ENCODE measurements at regions not wholly inside any gene's neighbourhood (a gene's known extent, or its start where the extent isn't known, plus 50 kb on each side); places are given as distances from the start of the nearest gene placed in this dataset.

GRCh38 chr17:74049167-74049966, 154.1 kb upstream of the RPL38 start:
- DNase-seq (ENCODE audit: low read depth in 2 of 2): no peak

DNA sequence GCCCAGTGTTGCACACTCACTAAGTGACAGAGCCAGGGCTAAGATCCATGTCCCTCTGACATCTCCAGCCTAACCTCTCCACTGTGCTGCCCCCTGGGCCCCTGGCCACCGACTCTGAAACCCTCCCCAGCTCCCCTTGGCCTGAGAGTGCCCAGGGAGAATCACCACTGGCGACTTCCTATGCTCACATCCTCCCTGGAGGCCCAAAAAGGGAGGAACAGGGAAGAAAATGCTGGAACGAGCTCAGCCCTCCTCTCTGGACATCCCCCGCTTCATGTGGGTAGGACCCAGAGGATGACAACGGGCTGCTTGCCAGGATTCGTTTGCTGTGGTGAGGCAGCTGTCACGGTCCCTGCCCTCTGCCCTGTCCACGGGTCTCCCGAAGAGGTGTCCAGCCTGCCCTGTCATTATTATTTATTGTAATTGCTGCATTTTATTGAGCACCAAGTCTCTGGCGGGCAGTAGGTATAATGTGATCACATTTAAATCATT, 153.5 kb upstream of the RPL38 start:
- DNase-seq (ENCODE audit: low read depth in 2 of 2): no peak

DNA sequence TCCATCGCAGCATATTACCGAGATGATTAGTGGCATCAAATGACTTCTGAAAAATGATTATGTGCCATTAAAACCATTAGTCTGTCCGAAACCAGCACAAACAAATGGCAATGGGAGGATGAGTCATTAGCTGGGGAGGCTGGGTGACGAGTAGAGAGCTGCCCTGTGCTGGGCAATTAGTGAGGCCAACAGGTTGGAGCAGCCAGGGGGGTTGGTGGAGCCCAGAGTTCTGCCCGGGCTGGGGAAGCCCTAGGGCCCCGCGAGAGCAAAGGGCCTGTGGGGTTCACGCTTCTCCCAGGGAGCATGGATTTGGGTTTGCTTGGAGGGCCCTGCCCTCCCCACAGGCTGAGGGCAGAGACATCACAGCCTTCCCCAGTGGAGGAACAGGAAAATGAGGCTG, 152.1 kb upstream of the RPL38 start:
- no peak for DNase-seq (ENCODE audit: low read depth in 2 of 2)

GRCh38 chr17:74052993-74053711, 150.3 kb upstream of the RPL38 start:
- DNase-seq (ENCODE audit: low read depth in 2 of 2): no peak

DNA sequence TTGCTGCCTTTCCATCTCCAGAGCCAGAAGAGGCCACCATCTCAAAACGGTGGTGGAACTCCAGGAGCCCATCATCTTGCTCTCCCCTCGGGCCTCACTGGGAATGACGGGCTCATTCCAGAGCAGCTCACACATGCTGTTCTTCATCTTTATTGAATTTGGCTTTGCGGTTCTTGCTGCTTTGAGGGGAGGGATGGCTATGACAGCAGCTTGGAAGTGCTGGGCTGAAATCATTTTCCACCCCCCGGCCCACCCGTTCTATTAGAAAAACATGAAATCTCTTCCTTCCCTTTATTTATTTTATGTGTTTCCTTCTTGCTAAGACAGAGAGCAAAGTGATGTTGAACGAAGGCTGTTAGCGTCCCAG, 149.8 kb upstream of the RPL38 start:
- no peak for DNase-seq (ENCODE audit: low read depth in 2 of 2)

GRCh38 chr17:74054249-74054648, 149.2 kb upstream of the RPL38 start:
- DNase-seq (ENCODE audit: low read depth in 2 of 2): no peak

- DNase-seq (ENCODE audit: low read depth in 2 of 2): no peak
These were observed 147.8 kb upstream of the RPL38 start for GRCh38 chr17:74055508-74056160.

DNA sequence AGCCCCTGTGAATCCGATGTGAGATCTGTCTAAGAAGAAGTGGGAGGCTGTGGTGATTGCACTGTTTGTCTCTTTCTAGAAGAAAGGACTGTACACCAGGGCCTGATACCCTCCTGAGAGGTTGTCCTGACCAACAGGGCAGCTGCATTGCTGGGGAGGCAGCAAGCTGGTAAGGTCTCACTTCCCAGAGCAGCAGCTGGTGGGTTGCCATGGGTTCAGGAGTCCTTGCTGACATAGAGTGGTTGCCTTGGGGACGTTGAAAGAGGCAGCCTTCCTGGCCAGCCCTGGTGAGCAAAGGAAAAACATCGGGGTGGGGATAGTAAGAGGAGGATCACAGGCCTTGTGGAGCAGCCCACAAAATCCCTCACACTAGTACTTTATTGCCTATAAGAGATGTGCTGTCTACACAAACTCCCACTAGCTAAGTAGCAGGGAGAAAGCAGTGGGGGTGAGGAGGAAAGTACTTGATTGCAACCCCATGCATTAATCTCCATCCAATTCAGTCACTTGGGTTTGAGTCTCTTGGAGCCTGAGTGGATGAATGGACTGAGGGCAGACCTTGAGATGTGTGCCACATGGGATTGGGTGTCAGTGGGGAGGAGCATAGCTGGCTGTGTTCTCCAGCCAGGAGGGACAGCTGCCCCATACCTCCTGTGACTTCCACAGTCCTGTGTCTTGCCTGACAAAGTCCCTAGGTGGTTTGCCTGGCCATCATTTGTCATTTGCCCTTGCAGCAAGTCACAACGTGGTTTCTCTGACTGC, 143.8 kb upstream of the RPL38 start:
- DNase-seq (ENCODE audit: low read depth in 2 of 2): no peak

GRCh38 chr17:74061758-74062157, 141.7 kb upstream of the RPL38 start:
- no peak for DNase-seq (ENCODE audit: low read depth in 2 of 2)

DNA sequence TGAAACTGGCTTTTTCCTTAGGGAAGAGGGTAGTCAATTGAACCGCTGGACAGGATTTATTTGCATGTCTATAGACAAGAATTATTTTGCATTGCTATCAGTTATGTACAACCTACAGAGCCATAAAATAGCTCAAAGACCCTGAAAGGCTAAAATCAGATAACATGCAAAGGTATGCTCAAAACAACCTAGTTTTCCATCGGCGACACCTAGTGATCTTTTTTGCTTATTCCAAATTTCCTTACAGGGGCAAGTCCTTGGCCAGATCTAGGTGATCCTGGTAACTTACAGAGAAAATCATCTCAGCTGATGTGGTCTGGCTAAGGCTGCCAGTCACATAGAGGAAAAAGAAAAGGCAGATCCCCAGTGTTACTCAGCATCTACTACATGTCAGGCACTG, 141.2 kb upstream of the RPL38 start:
- DNase-seq (ENCODE audit: low read depth in 2 of 2): no peak

DNA sequence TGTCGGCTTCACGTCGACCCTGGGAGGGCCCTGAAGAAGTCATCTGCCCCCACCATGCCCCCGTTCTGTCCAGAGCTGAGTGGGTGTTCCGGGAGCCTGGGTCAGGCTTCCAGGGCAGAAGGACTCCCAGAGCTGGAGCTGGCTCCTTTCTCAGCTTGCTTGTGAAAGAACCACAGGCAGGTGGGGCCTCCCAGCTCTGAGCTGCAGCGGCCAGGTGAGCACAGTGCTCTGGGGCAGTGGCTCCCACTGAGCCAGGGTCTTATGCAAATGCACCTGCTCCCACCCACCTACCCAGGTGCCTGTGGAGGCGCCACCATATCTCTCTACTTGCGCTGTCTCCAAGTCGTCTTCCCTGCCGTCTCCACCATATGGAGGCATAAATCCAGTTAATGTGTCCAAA, 140.0 kb upstream of the RPL38 start:
- DNase-seq (ENCODE audit: low read depth in 2 of 2): no peak

- no peak for DNase-seq (ENCODE audit: low read depth in 2 of 2)
These were observed 133.1 kb upstream of the RPL38 start for GRCh38 chr17:74070374-74070773.

- no peak for DNase-seq (ENCODE audit: low read depth in 2 of 2)
These were observed 132.3 kb upstream of the RPL38 start for GRCh38 chr17:74070998-74071679.

GRCh38 chr17:74072340-74072739, 131.1 kb upstream of the RPL38 start:
- DNase-seq (ENCODE audit: low read depth in 2 of 2): no peak

- DNase-seq (ENCODE audit: low read depth in 2 of 2): no peak
These were observed 127.0 kb upstream of the RPL38 start for GRCh38 chr17:74076446-74076845.

DNA sequence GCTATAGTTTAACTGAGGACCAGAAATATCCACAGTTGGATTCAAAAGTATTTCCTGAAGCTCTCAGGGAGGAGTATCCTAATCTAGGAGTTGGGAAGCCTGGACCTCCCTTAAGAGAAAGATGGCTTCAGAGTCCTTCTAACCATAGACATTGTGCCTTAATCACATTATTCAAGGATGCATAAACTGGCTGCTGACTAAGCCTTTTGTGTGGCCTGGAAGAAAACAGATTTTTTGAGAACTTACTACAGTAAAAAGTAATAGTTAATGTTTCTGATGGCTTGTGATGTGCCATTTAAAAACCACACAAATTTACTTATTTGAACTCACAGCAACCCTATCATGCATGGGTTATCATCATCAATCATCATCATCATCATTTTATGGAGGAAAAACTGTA, 126.2 kb upstream of the RPL38 start:
- no peak for DNase-seq (ENCODE audit: low read depth in 2 of 2)

DNA sequence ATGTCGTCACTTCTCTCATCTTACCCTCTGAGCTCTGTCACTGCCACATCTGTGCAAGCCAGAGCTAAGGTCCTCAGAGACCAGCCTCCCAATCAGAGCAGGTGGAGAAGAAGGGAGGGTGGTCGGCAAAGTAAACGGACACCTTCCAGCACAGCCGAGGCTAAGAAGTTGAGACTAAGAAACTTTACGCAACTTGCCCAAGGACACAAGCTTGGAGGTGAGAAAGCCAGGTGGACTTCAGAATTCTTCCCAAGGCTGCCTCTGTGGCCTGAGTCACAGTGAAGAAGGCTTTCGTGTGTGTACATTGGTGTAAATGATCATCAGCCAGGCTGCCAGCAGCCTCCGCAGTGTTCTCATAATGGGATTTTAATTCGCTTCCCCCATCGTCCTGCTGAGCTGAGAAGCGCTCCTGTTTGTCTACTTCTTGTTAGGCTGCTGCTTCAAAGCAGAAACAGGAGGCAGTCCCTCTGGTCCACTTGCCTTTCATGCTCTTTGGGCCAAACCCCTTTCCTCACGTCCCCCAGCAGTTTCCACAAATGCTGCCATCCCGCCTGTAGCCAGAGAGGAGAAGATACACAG, 125.0 kb upstream of the RPL38 start:
- no peak for DNase-seq (ENCODE audit: low read depth in 2 of 2)

DNA sequence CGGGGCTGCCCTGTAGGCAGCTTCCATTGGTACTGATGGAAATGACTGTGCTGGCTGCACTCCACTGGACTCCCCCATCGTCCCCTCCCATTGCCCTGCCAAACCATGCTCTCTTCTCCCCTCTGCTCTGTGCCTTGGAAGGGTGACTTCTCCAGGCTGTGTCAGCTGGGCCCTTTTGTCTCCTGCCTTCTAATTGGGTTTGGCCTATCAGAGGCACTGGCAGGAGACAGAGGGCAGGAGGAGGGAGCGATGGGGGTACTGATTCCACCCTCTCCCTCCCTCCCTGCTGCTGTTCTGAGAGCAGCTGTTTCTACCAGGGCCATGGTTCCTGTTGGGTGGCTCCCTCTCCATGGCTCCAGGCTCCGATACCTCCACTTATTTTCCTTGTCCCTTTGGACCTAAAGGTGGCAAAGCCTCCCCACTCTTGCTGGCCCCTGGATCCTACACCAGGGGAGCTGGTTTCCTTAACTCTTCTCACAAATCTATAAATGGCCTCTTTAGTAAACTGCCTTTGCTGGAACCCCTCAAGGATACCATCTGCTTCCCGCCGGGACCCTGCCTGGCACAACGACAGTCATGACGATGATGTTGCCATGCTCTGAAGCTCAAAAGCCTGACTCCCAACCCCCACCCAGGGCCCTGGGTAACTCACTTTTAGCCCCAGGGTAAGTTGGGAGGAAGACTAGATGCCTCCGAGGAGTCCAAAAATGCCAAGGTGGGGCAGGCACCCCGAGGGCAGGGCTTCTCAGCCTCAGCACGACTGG, 123.8 kb upstream of the RPL38 start:
- DNase-seq (ENCODE audit: low read depth in 2 of 2): no peak

DNA sequence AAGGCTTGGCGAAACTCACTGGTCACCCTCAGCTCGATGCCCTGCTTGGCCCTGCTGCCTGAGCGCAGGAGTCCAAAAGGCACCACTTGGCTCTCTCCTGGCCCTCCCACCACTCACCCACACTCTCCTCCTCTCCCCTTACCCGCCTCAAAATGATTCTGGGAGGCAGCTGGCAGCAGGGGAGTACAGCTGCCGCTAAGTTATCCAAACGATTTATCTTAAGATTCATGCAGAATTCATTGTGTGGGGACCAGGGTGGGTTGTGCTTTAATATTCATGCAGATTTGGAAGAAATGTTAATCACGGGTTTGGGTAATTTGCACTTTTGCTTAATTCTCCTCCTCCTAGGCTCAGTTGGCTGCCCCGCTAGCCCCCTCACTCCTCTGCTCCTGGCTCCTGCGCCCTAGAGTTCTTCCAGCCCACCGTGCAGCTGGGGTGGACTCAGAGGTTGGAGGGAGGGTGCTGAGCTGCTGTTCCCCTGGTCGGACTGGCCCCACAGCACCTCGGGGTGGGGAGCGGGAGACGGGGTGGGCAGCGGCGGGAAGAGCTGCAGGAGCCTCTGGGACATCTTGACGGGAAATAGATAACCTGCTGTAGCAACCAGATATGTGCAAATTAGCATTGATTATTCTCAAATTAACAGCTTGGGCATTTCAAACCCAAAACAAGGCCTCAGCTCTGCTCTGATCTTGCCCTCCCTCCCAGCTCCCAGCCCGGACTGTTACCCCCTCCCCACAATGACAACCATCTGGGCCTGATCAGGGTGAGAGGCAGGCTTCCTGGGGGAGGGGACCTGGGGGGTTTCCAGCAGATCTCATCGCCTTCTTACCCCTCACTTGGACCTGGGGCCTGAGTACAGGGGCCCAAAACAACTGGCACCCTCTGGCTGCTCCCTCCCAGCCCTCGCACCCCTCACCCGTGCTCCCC, 122.6 kb upstream of the RPL38 start:
- no peak for DNase-seq (ENCODE audit: low read depth in 2 of 2)
